ACC112 (cell line): ENCODE measurements at regions not wholly inside any gene's neighbourhood (a gene's known extent, or its start where the extent isn't known, plus 50 kb on each side); places are given as distances from the start of the nearest gene placed in this dataset.
"Not testable (repeated sequence)": the region's sequence is repeated elsewhere in the genome, so short reads cannot be mapped to it uniquely, and the experiment has no call there.

ENCODE experiments used
- H2AFZ ChIP-seq: fragments of 200-600 bp; sonication (generic); one replicate; pipeline ENCODE4 v1.6.0; 2017; ENCODE audit warnings: antibody characterized with exemption, low read length; ENCODE audit not compliant: unreplicated experiment
- H3K27ac ChIP-seq: fragments of 200-600 bp; sonication (generic); 2 replicates; pipeline ENCODE4 v1.5.1; 2014; ENCODE audit warnings: low read depth, mild to moderate bottlenecking, antibody characterized with exemption, low read length, moderate library complexity
- H3K27me3 ChIP-seq: fragments of 200-600 bp; sonication (generic); 2 replicates; pipeline ENCODE4 v1.6.1; 2014; ENCODE audit warnings: mild to moderate bottlenecking, antibody characterized with exemption, low read length, moderate library complexity, mixed read lengths; ENCODE audit not compliant: insufficient read depth
- H3K36me3 ChIP-seq: fragments of 200-600 bp; sonication (generic); 2 replicates; pipeline ENCODE4 v1.6.1; 2016; ENCODE audit warnings: mild to moderate bottlenecking, antibody characterized with exemption, low read length, moderate library complexity, mixed read lengths; ENCODE audit not compliant: insufficient read depth
- H3K4me1 ChIP-seq: fragments of 200-600 bp; sonication (generic); one replicate; pipeline ENCODE4 v1.6.1; 2016; ENCODE audit warnings: low read length, mixed read lengths; ENCODE audit not compliant: insufficient read depth, unreplicated experiment, control insufficient read depth
- H3K4me3 ChIP-seq: fragments of 200-600 bp; sonication (generic); 2 replicates; pipeline ENCODE4 v1.5.1; 2014; ENCODE audit warnings: mild to moderate bottlenecking, low read depth, low read length
- H3K79me2 ChIP-seq: fragments of 200-600 bp; sonication (generic); one replicate; pipeline ENCODE4 v1.6.0; 2016; ENCODE audit warnings: low read length; ENCODE audit not compliant: control insufficient read depth, unreplicated experiment, insufficient read depth

DNA sequence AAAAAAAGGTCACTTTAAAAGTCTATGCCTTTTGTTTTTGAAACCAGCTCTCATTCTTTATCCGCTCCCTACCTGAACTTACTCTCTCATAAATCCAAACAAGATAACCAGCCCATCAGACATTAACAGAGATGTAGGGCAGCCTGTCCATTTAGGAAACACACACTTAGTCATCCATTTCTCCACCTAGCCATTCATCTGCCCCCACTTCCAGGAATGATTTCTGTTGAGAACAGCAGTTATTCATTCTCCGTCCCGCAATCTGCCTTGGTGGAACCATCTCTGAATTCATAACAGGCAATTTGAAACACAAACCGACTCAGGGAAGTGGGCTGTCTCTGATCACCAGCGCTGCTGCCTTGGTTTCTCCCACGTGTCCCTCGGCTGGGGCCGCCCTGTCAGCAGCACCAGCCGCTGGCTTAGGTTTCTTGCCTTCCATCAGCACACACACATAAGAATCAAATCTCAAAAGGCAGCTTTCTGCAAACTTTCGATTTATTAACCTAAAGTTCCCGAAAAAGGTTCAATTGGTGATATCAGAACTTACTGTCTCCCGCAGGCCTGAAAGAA is 528.2 kb upstream of the NRP1 start:
- no peaks in the 10 kb centered on the region for H3K4me1 ChIP-seq
- no peak overlapping the region for H3K4me3 ChIP-seq
- no peak overlapping the region for H3K27ac ChIP-seq
- no peaks in the 10 kb centered on the region for H3K36me3 ChIP-seq
- H3K79me2 ChIP-seq = no peaks in the 10 kb centered on the region
- no peaks in the 10 kb centered on the region for H3K27me3 ChIP-seq
- H2AFZ ChIP-seq = no peak overlapping the region

DNA sequence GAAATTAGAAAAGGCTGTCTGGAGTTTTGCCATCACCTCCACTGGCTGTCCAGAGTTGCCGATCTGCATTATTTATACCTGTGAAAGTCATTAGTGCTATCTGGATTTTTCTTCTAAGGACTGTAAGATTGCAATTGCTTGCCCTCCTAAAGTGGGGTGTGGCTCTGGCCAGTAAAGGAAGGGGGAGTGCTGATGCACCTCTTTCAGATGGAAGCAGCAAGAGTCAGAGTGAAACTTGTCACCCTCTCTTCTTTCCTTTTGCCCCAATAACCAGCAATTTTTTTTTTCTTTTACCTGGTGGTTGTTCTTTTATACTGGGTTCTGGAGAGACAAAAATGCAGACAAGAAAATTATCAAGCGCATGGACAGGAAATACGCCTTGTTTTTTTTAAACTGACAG is 527.4 kb upstream of the NRP1 start:
- H3K4me1 ChIP-seq = no peaks in the 10 kb centered on the region
- no peaks in the 10 kb centered on the region for H3K79me2 ChIP-seq
- no peak overlapping the region for H2AFZ ChIP-seq
- no peaks in the 10 kb centered on the region for H3K27me3 ChIP-seq
- no peak overlapping the region for H3K4me3 ChIP-seq
- H3K27ac ChIP-seq = no peak overlapping the region
- no peaks in the 10 kb centered on the region for H3K36me3 ChIP-seq

DNA sequence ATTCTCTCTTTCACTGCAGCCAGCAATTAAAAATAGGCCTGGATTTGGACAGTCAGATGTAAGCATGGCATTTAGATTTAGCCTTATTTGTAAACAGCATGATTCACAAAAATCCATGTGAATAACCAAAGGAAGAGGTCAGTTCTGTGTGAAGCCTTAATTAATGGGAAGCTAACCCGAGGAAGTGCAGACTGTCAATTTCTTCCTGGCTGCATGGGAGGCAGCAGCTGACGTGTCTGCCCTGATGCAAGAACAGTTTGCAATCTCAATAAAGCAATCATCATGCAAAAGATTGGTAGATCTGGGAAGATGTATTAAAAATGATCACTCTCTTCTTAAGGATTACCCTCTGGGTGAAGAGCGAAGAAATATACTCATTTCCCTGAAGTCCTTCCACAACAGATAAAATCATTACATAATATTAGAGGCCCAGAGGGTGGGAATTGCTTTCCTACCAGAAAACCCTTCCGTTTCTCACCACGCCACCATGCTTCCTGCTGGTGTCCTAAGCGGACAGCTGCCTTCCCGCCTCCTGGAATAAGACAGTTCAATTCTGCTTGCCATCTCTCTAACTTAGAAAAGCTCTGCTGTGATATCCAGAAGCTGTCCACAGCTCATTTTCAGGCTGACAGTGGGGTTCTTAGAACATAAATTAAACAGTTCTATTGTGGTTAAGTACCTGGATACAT is 526.7 kb upstream of the NRP1 start:
- Histone ChIP-seq H3K36me3 (no peaks in the 10 kb centered on the region), H3K27ac (no peak overlapping the region), H3K79me2 (no peaks in the 10 kb centered on the region), H3K4me3 (no peak overlapping the region), H3K27me3 (no peaks in the 10 kb centered on the region), H2AFZ (no peak overlapping the region), H3K4me1 (no peaks in the 10 kb centered on the region)

DNA sequence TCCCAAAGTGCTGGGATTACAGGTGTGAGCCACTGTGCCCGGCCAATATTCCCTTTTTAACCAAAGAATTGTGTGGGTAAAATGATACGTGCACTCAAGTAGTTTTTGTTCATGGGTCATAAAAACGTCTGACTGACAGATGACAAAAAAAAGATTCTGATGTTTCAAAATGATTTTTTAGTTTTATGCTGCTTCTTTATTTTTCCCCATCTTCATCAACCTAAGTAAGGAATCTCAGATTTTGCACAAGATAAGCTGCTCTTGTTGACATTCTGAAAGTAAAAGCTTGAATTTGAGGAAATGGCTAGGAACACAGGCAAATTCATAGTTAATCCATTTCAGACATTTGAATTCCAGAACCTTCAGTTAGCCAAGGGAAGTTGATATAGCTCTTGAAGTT is 526.1 kb upstream of the NRP1 start:
- Histone ChIP-seq H2AFZ (no peak overlapping the region), H3K27ac (no peak overlapping the region), H3K79me2 (no peaks in the 10 kb centered on the region), H3K4me3 (no peak overlapping the region), H3K36me3 (no peaks in the 10 kb centered on the region), H3K27me3 (no peaks in the 10 kb centered on the region), H3K4me1 (no peaks in the 10 kb centered on the region)

DNA sequence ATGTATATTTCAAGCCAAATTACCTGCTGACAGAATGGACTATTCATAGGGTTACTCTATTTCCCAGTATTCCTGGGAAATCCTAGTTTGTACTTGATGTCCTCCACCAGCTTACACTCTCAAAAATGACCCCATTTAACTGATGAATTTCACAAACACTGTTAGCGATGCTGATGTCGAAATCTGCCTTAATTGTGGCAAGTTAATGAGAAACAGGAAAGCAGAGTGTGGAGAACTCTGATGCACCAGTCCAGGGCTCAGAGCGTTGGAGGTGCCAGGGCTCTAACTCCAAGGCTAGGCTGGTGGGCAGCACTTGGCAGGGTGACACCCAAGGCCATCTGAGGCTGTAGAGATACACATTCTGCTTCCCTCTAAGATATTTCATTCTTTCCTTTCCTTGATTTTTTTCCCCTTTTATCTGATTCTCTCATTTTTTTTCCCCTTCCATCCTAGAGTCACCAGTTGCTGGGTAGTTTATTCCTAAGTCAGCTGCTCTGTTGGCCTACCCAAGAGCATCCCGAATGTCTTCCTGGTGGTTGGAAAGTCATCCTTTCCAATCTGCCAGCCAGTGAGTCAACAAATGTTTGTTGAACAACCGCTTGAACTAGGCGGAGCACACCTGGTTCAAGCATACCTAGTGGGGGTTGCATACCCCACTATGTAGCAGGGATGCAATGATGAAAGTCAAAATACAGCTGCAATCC is 525.0 kb upstream of the NRP1 start:
- Histone ChIP-seq H2AFZ (no peak overlapping the region), H3K4me3 (no peak overlapping the region), H3K27me3 (no peaks in the 10 kb centered on the region), H3K4me1 (no peaks in the 10 kb centered on the region), H3K27ac (no peak overlapping the region), H3K79me2 (no peaks in the 10 kb centered on the region), H3K36me3 (no peaks in the 10 kb centered on the region)

DNA sequence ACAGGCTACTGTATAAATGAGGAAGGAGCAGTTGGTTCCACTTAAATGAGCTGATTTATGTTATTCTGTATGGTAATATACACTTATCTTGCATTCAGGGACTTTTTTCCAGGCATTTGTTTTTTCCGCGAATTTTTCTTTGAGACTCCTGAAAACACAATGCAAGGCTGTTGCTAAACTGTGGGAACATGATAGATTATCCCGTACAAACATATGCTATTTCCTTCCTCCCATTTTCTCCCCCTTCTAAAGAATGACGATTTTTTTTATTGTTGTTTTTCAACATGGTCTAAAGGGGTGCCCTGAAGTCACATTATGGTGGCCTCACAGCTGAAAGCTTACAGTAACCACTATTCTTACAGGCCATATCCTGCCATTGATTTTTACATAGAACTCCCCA is 523.9 kb upstream of the NRP1 start:
- no peaks in the 10 kb centered on the region for H3K79me2 ChIP-seq
- no peak overlapping the region for H3K4me3 ChIP-seq
- H3K27me3 ChIP-seq = no peaks in the 10 kb centered on the region

DNA sequence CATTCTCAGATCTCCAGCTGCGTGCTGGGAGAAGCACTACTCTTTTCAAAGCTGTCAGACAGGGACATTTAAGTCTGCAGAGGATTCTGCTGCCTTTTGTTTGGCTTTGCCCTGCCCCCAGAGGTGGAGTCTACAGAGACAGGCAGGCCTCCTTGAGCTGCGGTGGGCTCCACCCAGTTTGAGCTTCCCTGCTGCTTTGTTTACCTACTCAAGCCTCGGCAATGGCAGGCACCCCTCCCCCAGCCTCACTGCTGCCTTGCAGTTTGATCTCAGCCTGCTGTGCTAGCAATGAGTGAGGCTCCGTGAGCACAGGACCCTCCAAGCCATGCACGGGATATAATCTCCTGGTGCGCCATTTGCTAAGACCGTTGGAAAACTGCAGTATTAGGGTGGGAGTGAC is 518.8 kb upstream of the NRP1 start:
- not testable (repeated sequence) for H2AFZ ChIP-seq, H3K4me1 ChIP-seq, H3K79me2 ChIP-seq, H3K36me3 ChIP-seq, H3K27me3 ChIP-seq, H3K27ac ChIP-seq, H3K4me3 ChIP-seq

More for the DNA sequence above, 523.9 kb upstream of the NRP1 start:
- Histone ChIP-seq H3K27ac (no peak overlapping the region), H3K4me1 (no peaks in the 10 kb centered on the region), H3K36me3 (no peaks in the 10 kb centered on the region), H2AFZ (no peak overlapping the region)

DNA sequence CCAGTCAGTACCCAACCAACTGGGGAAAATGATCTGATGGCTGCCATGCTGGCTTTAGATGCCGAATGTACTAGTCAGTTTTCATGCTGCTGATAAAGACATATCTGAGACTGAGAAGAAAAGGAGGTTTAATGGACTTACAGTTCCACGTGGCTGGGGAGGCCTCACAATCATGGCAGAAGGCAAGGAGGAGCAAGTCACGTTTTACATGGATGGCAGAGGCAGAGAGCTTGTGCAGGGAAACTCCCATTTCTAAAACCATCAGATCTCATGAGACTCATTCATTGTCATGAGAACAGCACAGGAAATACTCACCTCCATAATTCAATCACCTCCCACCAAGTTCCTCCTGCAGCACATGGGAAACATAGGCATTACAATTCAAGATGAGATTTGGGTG is 508.9 kb upstream of the NRP1 start:
- Histone ChIP-seq H3K27me3 (no peaks in the 10 kb centered on the region), H3K36me3 (no peaks in the 10 kb centered on the region), H2AFZ (no peak overlapping the region), H3K4me3 (no peak overlapping the region), H3K79me2 (no peaks in the 10 kb centered on the region), H3K27ac (no peak overlapping the region), H3K4me1 (no peaks in the 10 kb centered on the region)

DNA sequence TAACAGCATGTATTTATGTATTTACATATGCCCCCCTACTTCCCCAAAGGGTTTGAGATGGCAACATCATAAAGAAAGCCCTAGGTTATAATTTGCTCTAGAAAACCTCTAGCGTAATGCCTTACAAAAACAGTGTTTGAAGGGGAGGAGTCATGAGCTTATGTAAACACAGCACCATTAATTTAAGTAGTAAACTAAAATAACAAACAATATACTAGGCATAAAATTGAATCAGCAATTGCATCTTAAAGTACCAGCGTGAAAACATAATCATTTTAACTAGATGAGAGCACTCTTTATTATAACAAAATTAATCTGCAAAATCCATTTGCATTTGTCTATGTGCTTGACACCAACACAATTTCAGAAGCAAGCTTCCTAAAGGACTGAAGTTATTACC is 507.2 kb upstream of the NRP1 start:
- Histone ChIP-seq H3K4me3 (no peak overlapping the region), H2AFZ (no peak overlapping the region), H3K27me3 (no peaks in the 10 kb centered on the region), H3K4me1 (no peaks in the 10 kb centered on the region), H3K27ac (no peak overlapping the region), H3K36me3 (no peaks in the 10 kb centered on the region), H3K79me2 (no peaks in the 10 kb centered on the region)

DNA sequence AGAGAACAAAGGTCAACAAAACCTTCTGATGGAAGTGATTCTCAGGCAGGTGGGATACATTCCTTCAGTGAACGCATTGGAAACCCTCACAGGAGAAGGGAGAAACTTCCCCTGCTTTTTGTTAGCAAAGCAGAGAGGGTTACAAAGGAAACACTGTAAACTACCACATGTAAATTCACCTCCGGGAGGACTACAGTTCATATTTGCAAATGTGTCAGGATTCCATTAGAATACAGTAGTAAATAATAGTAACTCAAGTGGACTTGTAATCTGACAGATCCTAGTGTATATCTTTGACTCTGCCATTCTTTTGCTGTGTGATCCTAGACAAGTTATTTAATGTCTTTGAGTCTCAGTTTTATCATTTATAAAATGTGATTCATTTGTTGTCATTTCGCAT is 504.3 kb upstream of the NRP1 start:
- Histone ChIP-seq H3K27ac (no peak overlapping the region), H3K4me3 (no peak overlapping the region), H3K36me3 (no peaks in the 10 kb centered on the region), H3K4me1 (no peaks in the 10 kb centered on the region), H2AFZ (no peak overlapping the region), H3K79me2 (no peaks in the 10 kb centered on the region), H3K27me3 (no peaks in the 10 kb centered on the region)

DNA sequence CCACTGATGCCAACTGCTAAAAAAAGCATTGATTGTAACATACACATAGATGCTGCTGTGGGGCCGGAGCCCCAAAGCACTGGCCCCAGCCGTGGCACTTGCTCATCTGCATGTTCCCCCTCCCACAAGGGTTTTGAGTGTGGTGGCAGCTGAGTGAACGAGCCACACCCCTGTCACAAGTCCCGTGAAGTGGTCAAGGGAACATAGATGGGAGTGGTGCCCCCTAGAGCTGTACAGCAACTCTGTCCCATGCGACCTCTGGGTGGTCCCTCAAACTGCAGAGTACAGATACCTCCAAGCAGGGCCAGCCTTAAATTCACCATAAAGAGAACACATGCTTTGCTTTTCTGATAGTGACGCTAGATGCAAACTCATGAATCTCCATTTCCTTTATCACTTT is 503.3 kb upstream of the NRP1 start:
- Histone ChIP-seq H3K4me1 (no peaks in the 10 kb centered on the region), H3K4me3 (no peak overlapping the region), H3K27ac (no peak overlapping the region), H2AFZ (no peak overlapping the region), H3K36me3 (no peaks in the 10 kb centered on the region), H3K27me3 (no peaks in the 10 kb centered on the region), H3K79me2 (no peaks in the 10 kb centered on the region)
